H9 (cell line): ENCODE measurements at regions not wholly inside any gene's neighbourhood (a gene's known extent, or its start where the extent isn't known, plus 50 kb on each side); places are given as distances from the start of the nearest gene placed in this dataset.
A peak's percentile ranks its signal among the peaks of the same experiment; 100 is the strongest.

Experiments
- DNase-seq: peaks from one replicate; pipeline ENCODE4 v3.0.0-alpha.2; 2017
- H2AFZ ChIP-seq: one replicate; pipeline ENCODE4 v1.6.1; 2013; ENCODE audit warnings: mild to moderate bottlenecking, low read length, control low read depth, moderate library complexity
- H2AK5ac ChIP-seq: 2 replicates; pipeline ENCODE4 v1.6.1; 2013; ENCODE audit warnings: low read length, control low read depth, mixed read lengths; ENCODE audit not compliant: insufficient read length
- H2BK120ac ChIP-seq: one replicate; pipeline ENCODE4 v1.6.1; 2013; ENCODE audit warnings: low read depth, mild to moderate bottlenecking, low read length, control low read depth, inconsistent platforms; ENCODE audit not compliant: poor library complexity, severe bottlenecking
- H2BK12ac ChIP-seq: 2 replicates; pipeline ENCODE4 v1.6.1; 2013; ENCODE audit warnings: low read length, control low read depth, mixed read lengths, low read depth; ENCODE audit not compliant: insufficient read length
- H2BK15ac ChIP-seq: 2 replicates; pipeline ENCODE4 v1.6.1; 2013; ENCODE audit warnings: low read depth, low read length, control low read depth
- H2BK20ac ChIP-seq: one replicate; pipeline ENCODE4 v1.6.1; 2013; ENCODE audit warnings: low read depth, mild to moderate bottlenecking, low read length, control low read depth, inconsistent platforms; ENCODE audit not compliant: poor library complexity, severe bottlenecking
- H2BK5ac ChIP-seq: 2 replicates; pipeline ENCODE4 v1.6.1; 2013; ENCODE audit warnings: low read length, control low read depth, mixed read lengths; ENCODE audit not compliant: insufficient read length
- H3K14ac ChIP-seq: 2 replicates; pipeline ENCODE4 v1.6.1; 2013; ENCODE audit warnings: low read length, control low read depth; ENCODE audit not compliant: insufficient read depth
- H3K18ac ChIP-seq: 2 replicates; pipeline ENCODE4 v1.6.1; 2013; ENCODE audit warnings: low read depth, mild to moderate bottlenecking, mixed read lengths, low read length, control low read depth; ENCODE audit not compliant: insufficient read length
- H3K23ac ChIP-seq: 2 replicates; pipeline ENCODE4 v1.6.1; 2013; ENCODE audit warnings: low read length, control low read depth, mixed read lengths, low read depth; ENCODE audit not compliant: insufficient read length
- H3K23me2 ChIP-seq: 2 replicates; pipeline ENCODE4 v1.6.1; 2013; ENCODE audit warnings: low read depth, mild to moderate bottlenecking, mixed read lengths, low read length, control low read depth; ENCODE audit not compliant: insufficient read length, poor library complexity, severe bottlenecking
- H3K27ac ChIP-seq: 2 replicates; pipeline ENCODE4 v1.5.1; 2013; ENCODE audit warnings: low read length, control low read depth, mixed read lengths, low read depth; ENCODE audit not compliant: insufficient read length
- H3K27me3 ChIP-seq: 2 replicates; pipeline ENCODE4 v1.6.1; 2013; ENCODE audit warnings: low read length, control low read depth, inconsistent platforms; ENCODE audit not compliant: insufficient read depth
- H3K4ac ChIP-seq: 2 replicates; pipeline ENCODE4 v1.6.1; 2013; ENCODE audit warnings: low read depth, mild to moderate bottlenecking, control low read depth, inconsistent platforms, low read length, moderate library complexity
- H3K4me1 ChIP-seq: 2 replicates; pipeline ENCODE4 v1.6.1; 2013; ENCODE audit warnings: low read length, control low read depth, inconsistent platforms; ENCODE audit not compliant: insufficient read depth
- H3K4me2 ChIP-seq: 2 replicates; pipeline ENCODE4 v1.6.1; 2013; ENCODE audit warnings: low read length, control low read depth, mixed read lengths; ENCODE audit not compliant: insufficient read length, insufficient read depth
- H3K56ac ChIP-seq: 2 replicates; pipeline ENCODE4 v1.6.1; 2013; ENCODE audit warnings: low read depth, mild to moderate bottlenecking, mixed read lengths, low read length, control low read depth; ENCODE audit not compliant: insufficient read length
- H3K79me1 ChIP-seq: 2 replicates; pipeline ENCODE4 v1.6.1; 2013; ENCODE audit warnings: low read depth, mild to moderate bottlenecking, moderate library complexity, low read length, control low read depth, inconsistent platforms; ENCODE audit not compliant: insufficient read depth, poor library complexity, severe bottlenecking
- H3K79me2 ChIP-seq: 2 replicates; pipeline ENCODE4 v1.6.1; 2013; ENCODE audit warnings: low read length, control low read depth, inconsistent platforms; ENCODE audit not compliant: insufficient read depth
- H3K9ac ChIP-seq: 2 replicates; pipeline ENCODE4 v1.6.1; 2013; ENCODE audit warnings: low read length, control low read depth, mixed read lengths; ENCODE audit not compliant: insufficient read length; ENCODE audit errors: extremely low read depth
- H3K9me3 ChIP-seq: one replicate; pipeline ENCODE4 v1.6.1; 2013; ENCODE audit warnings: low read depth, low read length, inconsistent platforms; ENCODE audit not compliant: control insufficient read depth
- H3T11ph ChIP-seq: one replicate; pipeline ENCODE4 v1.6.1; 2013; ENCODE audit warnings: mild to moderate bottlenecking, low read length, control low read depth, inconsistent platforms
- H4K20me1 ChIP-seq: one replicate; pipeline ENCODE4 v1.6.1; 2013; ENCODE audit not compliant: control insufficient read depth, insufficient read length, insufficient read depth
- H4K5ac ChIP-seq: 2 replicates; pipeline ENCODE4 v1.6.1; 2013; ENCODE audit warnings: low read depth, mild to moderate bottlenecking, mixed read lengths, low read length, control low read depth; ENCODE audit not compliant: insufficient read length
- H4K8ac ChIP-seq: replicated peaks from 2 replicates; pipeline ENCODE4 v1.6.1; 2013; ENCODE audit warnings: low read length, control low read depth, mixed read lengths, low read depth; ENCODE audit not compliant: insufficient read length
- H4K91ac ChIP-seq: 2 replicates; pipeline ENCODE4 v1.6.1; 2013; ENCODE audit warnings: low read depth, mild to moderate bottlenecking, moderate library complexity, mixed read lengths, low read length, control low read depth; ENCODE audit not compliant: insufficient read length
- H3K27ac Mint-ChIP-seq, 3 experiments: 2 replicates in 2 of 3; 3 replicates in 1 of 3; pipeline ENCODE4 v1.8.0; 2020 to 2021; ENCODE audit warnings: mixed read lengths in 3 of 3, mild to moderate bottlenecking in 1 of 3, moderate library complexity in 1 of 3
- H3K27me3 Mint-ChIP-seq: 2 replicates; pipeline ENCODE4 v1.8.0; 2021; ENCODE audit warnings: low read depth, mild to moderate bottlenecking, moderate library complexity, mixed read lengths
- H3K36me3 Mint-ChIP-seq, 3 experiments: 2 replicates in 2 of 3; 3 replicates in 1 of 3; pipeline ENCODE4 v1.8.0; 2020 to 2021; ENCODE audit warnings: low read depth in 3 of 3, mixed read lengths in 3 of 3; ENCODE audit not compliant: insufficient read depth in 1 of 3
- H3K4me1 Mint-ChIP-seq, 2 experiments: 2 replicates each; pipeline ENCODE4 v1.8.0; 2020; ENCODE audit warnings: mixed read lengths in 2 of 2
- H3K4me3 Mint-ChIP-seq, 2 experiments: 2 replicates in 1 of 2; 3 replicates in 1 of 2; pipeline ENCODE4 v1.8.0; 2020 to 2021; ENCODE audit warnings: mild to moderate bottlenecking in 2 of 2, mixed read lengths in 2 of 2, moderate library complexity in 1 of 2
- H3K9me3 Mint-ChIP-seq, 2 experiments: 2 replicates in 1 of 2; 3 replicates in 1 of 2; pipeline ENCODE4 v1.8.0; 2020; ENCODE audit warnings: mild to moderate bottlenecking in 2 of 2, mixed read lengths in 2 of 2, moderate library complexity in 1 of 2
- WGBS: extraction: QIAGEN DNeasy Blood & Tissue Kit; methylation state at CpG from one replicate; pipeline ENCODE4 v1.1.7; 2013; ENCODE audit warnings: missing lambda C conversion rate, low lambda C conversion rate, mixed read lengths; ENCODE audit not compliant: insufficient read length; ENCODE audit errors: extremely low coverage; 5-methylcytosine and 5-hydroxymethylcytosine counted together
- TF ChIP-seq, protein P1 (sequence below): fragments of 200-600 bp; sonication (generic); conservative IDR thresholded peaks from 3 replicates; pipeline ENCODE4 v1.8.0; 2021; ENCODE audit warnings: antibody characterized with exemption, mild to moderate bottlenecking

GRCh38 chr10:57788117-57788516 lies 479.6 kb downstream of the IPMK start:
- Histone ChIP-seq H3K14ac (no peak overlapping the region), H2BK120ac (no peak overlapping the region), H2BK12ac (no peak overlapping the region), H2AK5ac (no peak overlapping the region), H4K91ac (no peak overlapping the region), H3K4ac (no peak overlapping the region), H2BK5ac (no peak overlapping the region), H4K20me1 (no peaks in the 10 kb centered on the region), H3K79me2 (no peaks in the 10 kb centered on the region), H4K8ac (no peak overlapping the region), H3K18ac (no peak overlapping the region), H2BK15ac (no peak overlapping the region), H3K23ac (no peak overlapping the region), H2AFZ (no peak overlapping the region), H3K4me1 (peaks cover 8% of the 10 kb centered on the region), H4K5ac (no peak overlapping the region), H3K56ac (no peak overlapping the region), H3T11ph (no peak overlapping the region), H3K23me2 (no peaks in the 10 kb centered on the region), H3K27ac (no peak overlapping the region), H3K4me2 (no peak overlapping the region), H3K9ac (no peak overlapping the region), H3K27me3 (no peaks in the 10 kb centered on the region), H2BK20ac (no peak overlapping the region), H3K9me3 (no peaks in the 10 kb centered on the region), H3K79me1 (no peaks in the 10 kb centered on the region)
- Mint-ChIP-seq H3K4me1 (peaks cover 33 to 35% of the 10 kb centered on the region in 2 experiments), H3K9me3 (peaks cover 24 to 41% of the 10 kb centered on the region in 2 experiments), H3K27me3 (no peaks in the 10 kb centered on the region), H3K4me3 (no peak overlapping the region), H3K36me3 (peaks cover 33 to 54% (median 40%) of the 10 kb centered on the region in 3 experiments), H3K27ac (peak overlapping the region in 2 of 3 experiments; percentile 57 to 67; a peak in 5 of 7 replicates)
- TF ChIP-seq, protein P1, sequence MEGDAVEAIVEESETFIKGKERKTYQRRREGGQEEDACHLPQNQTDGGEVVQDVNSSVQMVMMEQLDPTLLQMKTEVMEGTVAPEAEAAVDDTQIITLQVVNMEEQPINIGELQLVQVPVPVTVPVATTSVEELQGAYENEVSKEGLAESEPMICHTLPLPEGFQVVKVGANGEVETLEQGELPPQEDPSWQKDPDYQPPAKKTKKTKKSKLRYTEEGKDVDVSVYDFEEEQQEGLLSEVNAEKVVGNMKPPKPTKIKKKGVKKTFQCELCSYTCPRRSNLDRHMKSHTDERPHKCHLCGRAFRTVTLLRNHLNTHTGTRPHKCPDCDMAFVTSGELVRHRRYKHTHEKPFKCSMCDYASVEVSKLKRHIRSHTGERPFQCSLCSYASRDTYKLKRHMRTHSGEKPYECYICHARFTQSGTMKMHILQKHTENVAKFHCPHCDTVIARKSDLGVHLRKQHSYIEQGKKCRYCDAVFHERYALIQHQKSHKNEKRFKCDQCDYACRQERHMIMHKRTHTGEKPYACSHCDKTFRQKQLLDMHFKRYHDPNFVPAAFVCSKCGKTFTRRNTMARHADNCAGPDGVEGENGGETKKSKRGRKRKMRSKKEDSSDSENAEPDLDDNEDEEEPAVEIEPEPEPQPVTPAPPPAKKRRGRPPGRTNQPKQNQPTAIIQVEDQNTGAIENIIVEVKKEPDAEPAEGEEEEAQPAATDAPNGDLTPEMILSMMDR, result no peak
- WGBS, result no CpG with 5 or more reads among the region's 3 CpGs
- DNase-seq, result no peak
